NCI-H2107 treated with DMSO at 0.1 percent for 48 hours (cell line): ENCODE measurements at regions not wholly inside any gene's neighbourhood (a gene's known extent, or its start where the extent isn't known, plus 50 kb on each side); places are given as distances from the start of the nearest gene placed in this dataset.

Source experiments
- DNase-seq: peaks from one replicate; lab custom pipeline; 2025; ENCODE audit not compliant: unreplicated experiment; lab: John Stamatoyannopoulos, UW

- DNase-seq = no peak
Measured at GRCh38 chr13:58043971-58044370, 412.4 kb downstream of the PCDH17 start.

GRCh38 chr13:58048670-58049069, 417.1 kb downstream of the PCDH17 start:
- no peak for DNase-seq

DNA sequence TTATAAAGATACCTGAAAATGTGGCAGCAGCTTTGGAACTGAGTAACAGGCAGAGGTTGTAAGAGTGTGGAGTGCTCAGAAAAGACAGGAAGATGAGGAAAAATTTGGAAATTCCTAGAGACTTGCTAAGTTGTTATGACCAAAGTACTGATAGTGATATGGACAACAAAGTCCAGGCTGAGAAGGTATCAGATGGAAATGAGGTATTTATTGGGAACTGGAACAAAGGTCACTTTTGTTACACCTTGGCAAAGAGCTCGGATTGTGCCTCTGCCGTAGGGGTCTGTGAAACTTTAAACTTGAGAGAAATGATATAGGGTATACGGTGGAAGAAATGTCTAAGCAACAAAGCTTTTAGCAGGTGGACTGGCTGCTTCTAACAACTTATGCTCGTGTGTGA, 419.9 kb downstream of the PCDH17 start:
- DNase-seq = no peak

GRCh38 chr13:58051807-58052375, 420.3 kb downstream of the PCDH17 start:
- no peak for DNase-seq

DNA sequence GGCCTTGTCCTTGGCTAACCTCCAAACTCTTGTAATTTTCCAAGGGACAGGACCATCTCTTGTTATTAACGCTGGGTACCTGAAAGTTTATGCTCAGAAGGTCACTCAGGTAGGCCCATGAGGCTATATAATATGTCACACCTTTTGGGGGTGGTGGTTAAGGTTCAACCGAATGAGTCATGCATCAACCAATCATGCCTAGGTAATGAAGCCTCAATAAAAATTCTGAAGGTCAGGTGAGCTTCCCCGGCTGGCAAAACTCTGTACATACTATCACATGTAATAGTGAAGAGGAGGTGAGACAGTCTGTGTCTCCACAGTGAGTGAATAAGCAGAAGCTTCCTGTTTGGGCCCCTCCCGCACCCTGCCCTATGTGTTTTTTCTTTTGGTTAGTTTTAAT, 424.9 kb downstream of the PCDH17 start:
- peak; percentile 2 for DNase-seq

DNA sequence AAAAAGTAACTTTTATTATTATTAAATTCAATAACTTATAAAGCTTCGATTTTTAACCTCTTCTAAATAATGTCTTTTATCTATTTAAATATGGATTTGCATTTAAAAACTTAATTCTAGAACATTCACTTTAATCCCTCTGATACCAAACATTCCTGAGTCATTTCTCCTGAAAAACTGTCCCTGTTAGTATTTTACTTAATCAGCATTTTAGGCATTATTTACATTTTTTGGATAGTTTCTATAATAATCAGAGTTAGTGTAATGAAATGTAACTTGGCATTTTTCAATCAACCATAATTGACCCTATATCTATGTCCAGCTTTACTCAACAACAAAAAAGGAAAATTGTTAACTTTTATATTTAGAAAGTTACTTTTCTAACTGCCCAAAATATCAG, 428.1 kb downstream of the PCDH17 start:
- DNase-seq = no peak

DNA sequence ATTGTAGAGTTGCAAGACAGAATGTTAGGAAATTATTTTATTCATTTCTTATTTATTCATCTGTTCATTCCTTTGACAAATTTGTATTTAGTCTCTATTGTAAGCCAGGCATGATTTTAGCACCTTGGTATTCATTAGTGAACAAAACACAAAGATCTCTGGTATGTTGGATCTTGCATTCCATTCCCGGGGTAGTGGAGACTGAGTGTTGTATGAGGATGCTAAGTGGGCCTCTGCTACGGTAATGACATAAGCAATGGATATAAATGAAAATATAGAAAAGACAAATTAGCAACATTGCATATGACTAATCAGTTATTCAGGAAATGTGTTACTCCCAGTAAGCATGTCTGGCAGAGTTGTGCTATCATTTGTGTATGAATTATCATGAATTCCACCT, 449.3 kb downstream of the PCDH17 start:
- DNase-seq = no peak

- DNase-seq = no peak
Measured at GRCh38 chr13:58081301-58081820, 449.8 kb downstream of the PCDH17 start.

- no peak for DNase-seq
Measured at GRCh38 chr13:58083064-58083463, 451.5 kb downstream of the PCDH17 start.

GRCh38 chr13:58085274-58085673, 453.7 kb downstream of the PCDH17 start:
- DNase-seq = no peak

DNA sequence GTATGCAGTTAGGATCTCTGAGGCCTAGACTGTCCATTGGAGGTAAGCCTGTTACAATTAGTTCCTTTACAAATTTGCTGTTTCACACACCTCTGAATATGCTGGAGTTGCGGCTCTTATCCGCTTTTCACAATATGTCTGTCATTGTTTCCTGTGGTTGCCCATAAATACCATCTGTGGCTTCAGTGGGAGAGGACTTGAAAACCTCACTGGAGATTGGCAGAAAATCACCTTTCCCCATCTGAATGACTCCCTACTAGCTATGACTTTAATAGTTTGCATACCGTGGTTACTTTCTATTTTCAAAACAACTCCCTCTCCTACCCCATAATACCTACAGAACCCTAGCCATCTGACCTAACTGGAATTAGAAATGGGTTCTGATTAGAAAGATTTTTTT, 454.3 kb downstream of the PCDH17 start:
- DNase-seq = peak; percentile 63

GRCh38 chr13:58087566-58087965, 456.0 kb downstream of the PCDH17 start:
- DNase-seq = no peak

GRCh38 chr13:58093394-58093793, 461.9 kb downstream of the PCDH17 start:
- DNase-seq = no peak

GRCh38 chr13:58097831-58098230, 466.3 kb downstream of the PCDH17 start:
- DNase-seq = no peak

DNA sequence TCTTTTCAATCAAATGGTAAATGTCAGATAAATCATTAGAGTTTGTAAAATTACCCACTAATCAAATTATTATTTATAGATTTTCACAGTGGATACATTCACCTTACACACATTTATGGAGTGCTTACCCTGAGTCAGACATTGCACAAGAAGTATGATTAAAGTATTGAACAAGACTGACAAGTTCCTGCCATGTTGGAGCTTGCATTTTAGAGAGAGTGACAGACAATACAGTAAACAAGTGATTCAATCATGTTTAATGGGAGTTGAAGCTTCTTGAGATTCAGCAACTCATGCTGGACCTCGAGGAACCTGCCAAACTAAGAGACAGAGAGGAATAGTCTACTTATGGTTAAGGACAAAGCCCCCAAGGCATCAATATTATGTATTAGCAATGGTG, 487.8 kb downstream of the PCDH17 start:
- DNase-seq = no peak

DNA sequence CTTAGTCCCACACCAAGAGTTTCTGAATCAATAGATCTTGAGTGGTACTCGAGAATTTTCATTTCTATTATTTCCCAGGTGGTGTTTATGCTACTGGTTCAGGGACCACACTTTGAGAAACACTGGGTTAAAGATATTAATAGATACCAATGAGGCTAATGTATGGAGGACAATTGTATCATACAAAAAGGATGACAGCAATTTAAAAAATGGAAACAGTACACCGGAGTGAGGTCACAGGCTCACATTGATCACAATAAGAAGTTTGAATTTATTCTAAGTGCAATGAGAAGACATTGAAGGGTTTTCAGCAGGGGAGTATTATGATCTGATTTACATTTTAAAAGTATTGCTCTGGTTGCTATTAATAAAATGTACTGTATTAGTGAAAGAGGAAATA, 488.3 kb downstream of the PCDH17 start:
- peak; percentile 19 for DNase-seq

DNA sequence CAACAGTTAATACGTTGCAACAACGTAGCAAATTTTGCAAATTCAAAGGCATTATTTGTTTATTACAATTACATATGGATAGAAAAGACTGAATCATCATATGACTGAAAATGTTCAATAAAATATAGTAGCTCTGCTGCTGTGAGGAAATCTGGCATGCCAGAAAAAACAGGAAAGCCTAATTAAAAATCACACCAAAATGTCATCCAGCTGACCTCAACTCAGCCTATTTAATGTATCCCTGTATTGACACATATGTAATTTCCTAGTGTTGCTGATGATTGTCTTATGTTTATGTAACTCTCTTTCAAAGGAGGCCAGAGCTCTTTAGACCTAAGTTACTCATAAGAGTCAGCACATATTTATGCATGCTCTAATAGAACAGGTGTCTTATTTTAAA, 495.0 kb downstream of the PCDH17 start:
- DNase-seq = no peak

GRCh38 chr13:58134012-58134411, 502.5 kb downstream of the PCDH17 start:
- no peak for DNase-seq

DNA sequence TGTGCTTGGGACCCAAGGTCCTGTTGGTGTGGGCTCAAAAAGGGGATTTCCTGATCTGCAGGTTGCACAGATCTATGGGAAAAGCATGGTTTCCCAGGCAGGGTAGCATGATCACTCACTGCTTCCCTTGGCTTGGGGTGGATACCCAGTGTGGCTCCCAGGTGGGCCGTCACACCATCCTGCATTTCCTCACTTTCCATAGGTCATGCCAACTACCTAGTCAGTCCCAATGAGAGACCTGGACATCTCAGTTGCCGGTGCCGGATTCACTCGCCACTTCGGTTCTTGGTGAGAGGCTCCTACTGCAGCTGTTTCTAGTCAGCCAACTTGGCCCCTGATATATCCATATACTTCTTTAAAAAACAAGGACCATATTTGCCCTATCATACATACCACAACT, 503.0 kb downstream of the PCDH17 start:
- DNase-seq = no peak

- no peak for DNase-seq
Measured at GRCh38 chr13:58142952-58143351, 511.4 kb downstream of the PCDH17 start.

GRCh38 chr13:58144616-58145015, 513.1 kb downstream of the PCDH17 start:
- DNase-seq = no peak

DNA sequence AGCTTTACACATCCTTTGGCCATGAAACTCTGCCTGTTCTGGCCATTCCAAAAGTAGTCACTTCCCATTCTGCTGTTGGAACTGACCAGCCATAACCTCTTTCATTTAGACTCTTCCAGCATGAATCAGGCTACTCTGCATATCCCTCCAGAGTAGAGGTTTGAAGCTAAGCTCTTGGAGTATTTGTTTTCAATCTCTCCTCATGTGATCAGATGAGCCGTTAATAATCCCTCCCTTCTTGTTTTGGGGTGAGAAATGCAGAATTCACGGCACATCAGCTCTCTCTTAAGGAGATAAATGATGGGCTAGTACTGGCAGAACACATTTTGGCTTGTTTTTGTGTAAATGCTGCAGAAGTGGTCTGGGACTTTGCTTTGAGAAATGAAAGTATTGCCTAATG, 519.9 kb downstream of the PCDH17 start:
- DNase-seq = no peak

- DNase-seq = no peak
Measured at GRCh38 chr13:58160980-58161379, 529.4 kb downstream of the PCDH17 start.
